CD4-positive, alpha-beta T cell treated with Interleukin-6 for 4 hours (primary cell): ENCODE measurements at regions not wholly inside any gene's neighbourhood (a gene's known extent, or its start where the extent isn't known, plus 50 kb on each side); places are given as distances from the start of the nearest gene placed in this dataset.
"Not testable (repeated sequence)": the region's sequence is repeated elsewhere in the genome, so short reads cannot be mapped to it uniquely, and the experiment has no call there.

ENCODE experiments used
- DNase-seq: peaks from one replicate; pipeline ENCODE4 v3.0.0-alpha.2; 2020; ENCODE audit warnings: mixed read lengths

DNA sequence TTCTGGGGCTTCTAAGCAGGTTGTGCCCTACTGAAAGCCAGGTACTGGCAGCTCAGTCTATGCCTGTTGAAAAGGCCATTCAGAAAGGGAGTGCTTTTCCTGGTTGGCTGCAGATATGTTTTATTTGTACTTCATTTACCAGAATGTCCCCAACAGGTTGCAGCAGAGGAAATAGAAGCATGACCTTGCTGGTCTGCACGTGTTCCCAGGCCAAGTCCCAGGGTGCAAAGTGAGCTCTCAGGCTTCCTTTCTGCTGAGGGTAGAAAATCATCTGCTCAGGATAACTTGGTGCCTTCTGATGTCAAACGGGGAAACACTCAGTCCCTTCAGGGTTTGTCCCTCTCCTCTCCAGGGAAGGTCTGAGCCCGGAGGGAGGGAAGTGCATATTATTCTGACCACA, 356.4 kb downstream of the BCL11B start:
- DNase-seq = no peak

- DNase-seq = no peak
Observed at GRCh38 chr14:98916036-98916435, 356.0 kb downstream of the BCL11B start.

DNA sequence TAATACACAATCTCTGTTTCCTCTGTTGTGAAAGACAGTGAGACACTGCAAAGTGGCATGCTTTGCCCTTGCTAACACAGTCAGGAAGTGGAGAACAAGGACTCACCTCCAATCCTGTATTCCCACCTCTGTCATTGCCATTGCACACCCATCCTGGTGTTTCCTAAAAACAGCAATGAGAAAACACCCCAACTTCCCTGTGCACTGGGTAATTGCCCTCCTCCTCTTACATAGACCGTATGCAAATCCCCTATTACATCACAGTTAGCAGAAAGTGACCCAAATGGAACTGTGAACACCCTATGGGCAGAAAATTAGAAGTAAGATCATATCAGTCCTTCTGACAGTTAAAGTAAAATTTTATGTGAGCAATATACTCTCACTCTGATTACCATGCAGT, 355.5 kb downstream of the BCL11B start:
- no peak for DNase-seq

DNA sequence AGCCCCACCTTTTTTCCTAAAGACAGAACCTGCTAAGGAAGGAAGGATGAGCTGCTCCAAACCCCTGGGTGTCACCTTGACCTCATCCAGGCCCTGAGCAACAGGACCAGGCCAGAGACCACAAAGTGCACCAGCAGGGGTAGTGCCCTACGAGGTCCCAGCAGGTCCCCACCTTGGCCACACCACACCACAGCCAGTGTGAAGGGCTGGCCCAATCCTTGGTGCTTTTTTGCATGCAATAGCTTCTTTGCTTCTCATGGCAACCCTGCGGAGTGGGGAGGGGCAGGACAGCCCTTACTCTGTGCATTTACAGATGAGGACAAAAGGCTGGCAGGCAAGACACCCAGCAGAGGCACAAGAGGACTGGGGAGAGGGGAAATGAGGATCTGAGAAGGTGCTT, 352.6 kb downstream of the BCL11B start:
- no peak for DNase-seq

DNA sequence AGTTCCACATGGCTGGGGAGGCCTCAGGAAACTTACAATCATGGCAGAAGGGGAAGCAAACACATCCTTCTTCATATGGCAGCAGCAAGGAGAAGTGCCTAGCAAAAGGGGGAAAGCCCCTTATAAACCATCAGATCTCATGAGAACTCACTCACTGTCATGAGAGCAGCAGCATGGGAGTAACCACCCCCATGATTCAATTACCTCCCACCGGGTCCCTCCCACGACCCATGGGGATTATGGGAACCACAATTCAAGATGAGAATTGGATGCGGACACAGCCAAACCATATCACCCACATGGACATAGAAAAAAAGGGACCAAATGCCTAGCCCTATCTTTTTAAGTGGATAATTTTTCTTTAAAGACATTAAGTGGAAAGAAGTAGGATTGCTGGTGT, 350.7 kb downstream of the BCL11B start:
- not testable (repeated sequence) for DNase-seq

- no peak for DNase-seq
Observed at GRCh38 chr14:98923596-98923995, 348.4 kb downstream of the BCL11B start.

DNA sequence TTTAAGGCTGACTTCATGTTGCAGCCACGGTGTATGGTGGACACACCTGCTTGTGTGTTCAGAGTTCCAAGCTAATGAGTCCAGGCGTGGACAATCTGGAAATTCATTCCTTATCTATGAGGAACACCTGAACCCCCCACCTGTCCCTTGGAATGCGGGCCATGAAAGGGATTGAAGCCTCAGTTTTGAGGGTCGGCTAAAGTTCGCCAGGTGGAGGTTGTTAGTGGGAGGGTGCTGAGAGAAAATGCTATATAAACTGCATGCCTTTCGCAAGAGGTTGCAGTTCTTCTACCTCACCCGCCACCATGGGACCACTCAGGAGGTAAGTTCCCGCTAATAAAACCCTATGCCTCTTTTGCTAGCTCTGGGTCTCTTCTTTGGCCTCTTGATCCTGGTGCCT, 348.0 kb downstream of the BCL11B start:
- no peak for DNase-seq

DNA sequence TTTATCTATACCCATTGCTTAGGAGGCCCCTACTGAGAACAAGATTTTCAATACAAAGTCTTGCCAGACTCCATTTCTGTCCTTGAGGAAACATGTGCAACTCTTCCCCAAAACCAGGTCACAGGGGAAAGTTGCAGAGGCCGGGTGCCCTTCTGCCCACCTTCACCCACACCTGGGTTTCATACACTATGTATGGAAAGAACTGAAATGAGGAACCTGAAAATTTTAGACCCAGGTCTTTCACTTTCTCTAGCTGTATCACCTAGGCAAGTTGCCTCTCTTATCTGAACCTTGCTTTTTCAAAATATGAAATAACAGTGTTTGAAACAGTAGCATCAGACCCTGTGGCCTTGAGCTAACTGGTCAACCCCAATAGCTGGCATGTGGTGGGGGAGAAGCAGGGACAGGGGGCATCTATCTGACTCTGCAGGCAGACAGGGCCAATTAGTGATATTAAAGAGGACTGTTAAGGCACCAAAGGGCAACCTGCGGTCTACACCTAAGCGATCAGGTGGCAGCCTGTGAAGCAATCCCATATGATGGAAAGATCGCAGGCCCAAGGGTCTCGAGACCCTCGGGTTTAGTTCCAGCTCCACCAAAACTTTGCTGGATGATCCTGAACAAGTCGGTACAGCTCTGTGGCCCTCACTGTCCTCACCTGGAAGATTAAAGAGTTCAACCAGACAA, 346.5 kb downstream of the BCL11B start:
- no peak for DNase-seq

GRCh38 chr14:98926146-98926545, 345.9 kb downstream of the BCL11B start:
- DNase-seq = peak; percentile 68

DNA sequence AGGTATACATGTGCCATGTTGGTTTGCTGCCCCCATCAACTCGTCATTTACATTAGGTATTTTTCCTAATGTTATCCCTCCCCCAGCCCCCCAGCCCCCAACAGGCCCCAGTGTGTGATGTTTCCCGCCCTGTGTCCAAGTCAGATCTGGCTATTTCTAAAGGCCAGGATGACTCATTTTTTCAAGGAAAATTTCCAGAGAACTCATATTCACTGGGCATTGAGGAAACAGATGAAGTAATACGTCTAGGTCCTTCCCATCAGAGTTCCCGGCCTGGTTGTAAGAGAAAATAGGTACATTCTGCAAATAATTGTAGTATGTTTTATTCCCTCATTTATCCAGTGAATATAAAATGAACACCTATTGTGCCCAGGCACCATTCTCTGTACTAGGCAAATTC, 345.2 kb downstream of the BCL11B start:
- DNase-seq = no peak

DNA sequence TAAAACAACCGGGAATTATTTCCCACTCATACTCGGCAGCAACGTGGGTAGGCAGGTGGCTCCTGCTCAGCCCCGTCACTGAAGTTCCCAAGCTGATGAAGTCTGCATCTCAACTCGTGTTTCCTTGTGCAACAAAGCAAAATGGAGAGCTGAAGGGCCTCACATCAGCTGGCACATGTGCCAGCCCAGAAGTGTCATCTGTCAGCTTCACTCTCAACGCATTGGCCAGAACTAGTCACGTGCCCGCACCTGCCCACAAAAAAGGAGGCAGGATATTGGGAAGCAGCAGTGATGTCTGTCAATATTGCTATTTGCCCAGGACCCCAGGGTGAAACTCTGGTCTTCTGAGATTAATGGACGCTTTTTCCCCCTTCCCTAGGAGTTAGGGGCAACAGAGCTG, 344.0 kb downstream of the BCL11B start:
- no peak for DNase-seq

DNA sequence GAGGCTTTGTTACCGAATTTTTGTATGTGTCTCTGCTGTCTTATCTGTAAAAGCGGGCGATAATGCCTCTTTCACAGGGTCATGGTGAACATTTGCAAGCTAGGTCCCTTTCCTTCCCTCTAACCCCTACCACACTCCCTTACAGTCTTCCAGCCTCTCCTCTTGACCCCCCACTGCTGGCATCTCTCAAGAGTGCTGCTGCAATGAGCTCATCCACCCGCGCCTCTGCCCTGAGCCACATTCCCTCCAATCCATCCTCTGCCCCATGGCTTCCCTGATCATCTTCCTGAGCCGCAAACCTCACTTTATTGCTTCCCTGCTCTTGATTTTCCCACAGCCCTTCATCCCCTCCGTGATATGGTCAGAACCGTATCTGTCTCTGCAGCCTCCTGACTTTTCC, 343.6 kb downstream of the BCL11B start:
- no peak for DNase-seq

GRCh38 chr14:98931126-98931525, 340.9 kb downstream of the BCL11B start:
- peak; percentile 8 for DNase-seq

DNA sequence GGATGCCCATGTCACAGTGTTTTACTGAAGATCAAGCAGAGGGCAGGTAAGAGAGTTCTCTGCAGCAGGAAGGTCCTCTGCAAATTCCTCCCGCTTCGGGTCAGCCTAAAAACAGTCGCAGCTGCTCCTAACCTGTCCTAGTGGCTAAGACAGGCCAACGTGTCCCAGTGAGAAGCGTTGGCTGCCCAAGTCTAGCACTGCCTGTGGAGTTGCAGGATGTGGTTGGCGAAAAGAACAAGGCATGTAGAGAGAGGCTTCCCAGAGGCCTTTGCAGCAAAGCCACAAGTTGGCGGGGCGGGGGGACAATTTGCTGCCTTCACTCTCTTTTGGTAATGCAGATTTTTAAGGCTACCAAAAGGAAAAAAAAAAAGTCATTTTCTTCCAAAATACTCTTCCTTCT, 340.1 kb downstream of the BCL11B start:
- peak; percentile 87 for DNase-seq

GRCh38 chr14:98932431-98933325, 339.3 kb downstream of the BCL11B start:
- peak; percentile 52 for DNase-seq

DNA sequence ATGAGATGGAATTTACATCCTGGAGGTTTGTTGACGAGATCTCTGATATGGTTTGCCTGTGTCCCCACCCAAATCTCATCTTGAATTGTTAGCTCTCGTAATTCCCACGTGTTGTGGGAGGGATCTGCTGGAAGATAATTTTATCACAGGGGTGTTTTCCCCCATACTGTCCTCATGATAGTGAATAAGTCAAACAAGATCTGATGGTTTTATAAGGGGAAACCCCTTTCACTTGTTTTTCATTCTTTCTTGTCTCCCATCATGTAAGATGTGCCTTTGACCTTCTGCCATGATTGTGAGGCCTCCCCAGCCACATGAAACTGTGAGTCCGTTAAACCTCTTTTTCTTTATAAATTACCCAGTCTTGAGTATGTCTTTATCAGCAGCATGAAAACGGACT, 337.4 kb downstream of the BCL11B start:
- DNase-seq = not testable (repeated sequence)

- DNase-seq = no peak
Observed at GRCh38 chr14:98935921-98936320, 336.1 kb downstream of the BCL11B start.

DNA sequence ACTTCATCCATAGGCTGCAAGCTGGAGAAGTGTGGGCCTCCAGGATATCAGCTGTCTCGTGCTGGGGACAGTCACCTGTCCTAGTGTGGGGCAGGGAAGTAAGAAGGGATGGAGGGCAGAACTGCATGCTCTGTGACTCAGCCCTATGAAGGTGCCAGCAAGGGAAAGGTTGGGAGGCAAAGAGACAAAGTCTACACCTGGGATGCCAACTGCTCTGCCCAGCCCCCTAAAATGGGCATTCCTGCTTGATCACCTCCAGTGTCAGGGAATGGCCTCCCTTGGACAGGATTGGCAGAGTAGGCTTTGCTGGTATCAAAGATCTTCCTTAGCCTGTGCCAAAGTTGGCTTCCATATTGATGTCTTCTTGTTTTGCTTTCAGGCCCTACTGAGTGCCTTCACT, 335.0 kb downstream of the BCL11B start:
- no peak for DNase-seq

DNA sequence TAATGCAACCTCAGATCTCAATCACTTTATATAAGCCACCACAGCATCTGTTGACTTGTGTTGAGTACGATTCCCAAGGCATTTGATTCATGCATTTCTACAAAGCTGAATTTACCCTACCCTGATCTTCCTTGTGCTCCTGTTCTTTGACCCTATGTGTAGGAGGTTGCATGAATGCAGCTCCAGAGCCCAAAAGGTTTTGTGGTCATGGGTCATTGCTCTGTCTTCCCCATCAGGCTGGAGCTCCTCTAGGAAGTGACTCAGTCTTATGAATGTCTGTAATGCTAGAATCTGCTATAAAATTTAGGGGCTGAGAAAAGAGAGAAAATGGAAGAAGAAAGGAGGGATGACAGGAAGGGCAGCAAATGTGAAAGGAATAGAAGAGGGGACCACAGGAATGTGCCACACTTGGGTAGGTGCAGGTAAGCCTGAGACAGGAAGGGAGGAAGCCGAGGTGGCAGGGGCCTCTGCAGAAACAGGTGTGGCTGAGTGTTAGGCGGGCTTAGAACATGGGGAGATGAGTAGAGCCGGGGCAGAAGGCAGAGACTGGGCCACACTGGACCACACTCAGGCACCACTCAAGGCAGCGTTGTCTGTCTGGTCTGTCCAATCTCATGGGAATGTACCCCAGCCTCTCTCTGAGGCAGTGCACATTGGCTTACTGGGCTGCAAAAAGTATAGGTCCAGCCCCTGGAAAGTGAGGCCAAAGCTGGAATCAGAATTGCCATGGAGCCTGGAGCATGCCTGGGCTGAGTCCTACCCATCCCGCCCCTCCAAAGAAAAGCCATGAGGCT, 334.1 kb downstream of the BCL11B start:
- DNase-seq = peak; percentile 42

GRCh38 chr14:98940693-98941437, 331.1 kb downstream of the BCL11B start:
- DNase-seq = no peak

DNA sequence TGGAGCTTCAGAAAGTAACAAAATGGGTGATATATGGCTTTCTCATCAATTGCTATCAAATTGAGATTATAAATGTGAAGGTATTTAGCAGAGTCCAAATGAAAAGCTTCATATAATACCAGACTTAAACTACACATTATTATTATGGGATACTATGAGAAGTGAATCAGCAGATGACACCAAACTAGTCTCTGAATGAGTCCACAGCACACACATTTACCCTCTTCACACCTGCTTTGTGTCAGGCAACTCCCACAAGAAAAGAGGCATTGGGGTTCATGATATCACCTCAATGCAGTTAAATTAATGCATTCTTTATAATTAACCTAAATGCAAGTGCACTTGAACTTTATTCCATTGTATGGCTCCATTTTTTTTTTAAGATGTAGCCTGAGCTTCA, 330.5 kb downstream of the BCL11B start:
- DNase-seq = no peak

DNA sequence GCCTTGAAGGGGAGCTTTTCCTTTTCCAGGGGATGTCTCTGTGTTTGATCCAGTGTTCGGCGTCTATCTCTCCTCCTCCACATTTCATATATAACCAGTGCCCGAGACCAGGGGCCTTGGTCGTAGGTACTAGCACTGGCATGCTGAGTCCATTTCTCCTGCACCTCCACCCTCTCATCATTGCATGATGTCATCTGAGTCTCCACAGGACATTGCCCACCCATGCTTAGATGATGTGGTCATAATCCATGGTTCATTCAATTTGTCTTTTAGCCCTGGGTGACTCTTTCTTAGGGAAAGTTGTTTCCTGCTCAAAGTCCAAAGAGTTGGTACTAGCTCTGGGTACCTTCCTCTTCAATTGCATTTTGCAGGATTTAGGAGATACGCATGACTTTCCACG, 328.1 kb downstream of the BCL11B start:
- no peak for DNase-seq

GRCh38 chr14:98944989-98945388, 327.0 kb downstream of the BCL11B start:
- DNase-seq = no peak
